ENCODE measurements at regions not wholly inside any gene's neighbourhood (a gene's known extent, or its start where the extent isn't known, plus 50 kb on each side); places are given as distances from the start of the nearest gene placed in this dataset.

GRCh38 chr9:36484124-36484523 lies 84.1 kb upstream of the RNF38 start:
- intact Hi-C loops (cut with DNase I), result no loop called here
- ATAC-seq (no peak), DNase-seq (no peak)
- H3K36me3 ChIP-seq (ENCODE audit: insufficient read depth in 1 of 2, low read depth in 1 of 2), result no peaks in the 10 kb centered on the region
- no peaks in the 10 kb centered on the region for H3K9me3 ChIP-seq
- WGBS, 3 donors, result 86 to 92% (median 88%) methylated on average over 3 of the region's 3 CpGs
- H3K27ac ChIP-seq, result no peak overlapping the region
- H3K4me1 ChIP-seq, result peaks cover 24% of the 10 kb centered on the region
- no peaks in the 10 kb centered on the region for H3K27me3 ChIP-seq (ENCODE audit: insufficient read depth in 3 of 3, low read length in 2 of 3)
- TF ChIP-seq CTCF (IDR thresholded peaks at IDR 0.05), result no peak
- H3K4me3 ChIP-seq, result no peak overlapping the region

GRCh38 chr9:36479101-36479500 lies 79.0 kb upstream of the RNF38 start:
- Histone ChIP-seq H3K4me3 (no peak overlapping the region), H3K36me3 (ENCODE audit: insufficient read depth in 1 of 2, low read depth in 1 of 2) (no peaks in the 10 kb centered on the region), H3K9me3 (no peaks in the 10 kb centered on the region), H3K27ac (no peak overlapping the region), H3K27me3 (ENCODE audit: insufficient read depth in 3 of 3, low read length in 2 of 3) (no peaks in the 10 kb centered on the region), H3K4me1 (peaks cover 2% of the 10 kb centered on the region)
- TF ChIP-seq CTCF (IDR thresholded peaks at IDR 0.05), result no peak
- no peak for ATAC-seq
- intact Hi-C loops (cut with DNase I), result no loop called here
- DNase-seq, result no peak
- WGBS, 3 donors, result 52 to 58% (median 53%) methylated on average over 4 of the region's 4 CpGs

- Histone ChIP-seq H3K36me3 (ENCODE audit: insufficient read depth in 1 of 2, low read depth in 1 of 2) (no peaks in the 10 kb centered on the region), H3K4me3 (peak overlapping the region; percentile 49), H3K9me3 (no peaks in the 10 kb centered on the region), H3K4me1 (peaks cover 3% of the 10 kb centered on the region), H3K27me3 (ENCODE audit: insufficient read depth in 3 of 3, low read length in 2 of 3) (no peaks in the 10 kb centered on the region), H3K27ac (peak overlapping the region; percentile 60)
- no peak for TF ChIP-seq CTCF (IDR thresholded peaks at IDR 0.05)
- DNase-seq, result no peak
- ATAC-seq, result no peak
- intact Hi-C loops (cut with DNase I), result no loop called here
- WGBS, 3 donors, result 51 to 67% (median 52%) methylated on average over 3 of the region's 3 CpGs
Observed at GRCh38 chr9:36471359-36471758, 71.3 kb upstream of the RNF38 start.

GRCh38 chr9:36470643-36471290 lies 70.7 kb upstream of the RNF38 start:
- Histone ChIP-seq H3K9me3 (no peaks in the 10 kb centered on the region), H3K36me3 (ENCODE audit: insufficient read depth in 1 of 2, low read depth in 1 of 2) (no peaks in the 10 kb centered on the region), H3K27ac (peak overlapping the region; percentile 60), H3K27me3 (ENCODE audit: insufficient read depth in 3 of 3, low read length in 2 of 3) (no peaks in the 10 kb centered on the region), H3K4me1 (peaks cover 3% of the 10 kb centered on the region), H3K4me3 (peak overlapping the region; percentile 49)
- TF ChIP-seq CTCF (IDR thresholded peaks at IDR 0.05), result no peak
- ATAC-seq, result peak in 1 of 4 donors; percentile 66
- 38 to 42% (median 39%) methylated on average over 7 of the region's 7 CpGs for whole genome bisulfite sequencing, 3 donors
- peak; percentile 57 to 59 for DNase-seq
- intact Hi-C loops (cut with DNase I), result no loop called here

- no peak for DNase-seq
Observed at GRCh38 chr9:36463467-36463866, 63.4 kb upstream of the RNF38 start.

More at GRCh38 chr9:36463467-36463866, 63.4 kb upstream of the RNF38 start:
- H3K4me3 ChIP-seq, result no peak overlapping the region
- no peak for TF ChIP-seq CTCF (IDR thresholded peaks at IDR 0.05)
- no peaks in the 10 kb centered on the region for H3K27me3 ChIP-seq (ENCODE audit: insufficient read depth in 3 of 3, low read length in 2 of 3)
- ATAC-seq, result no peak
- no peak overlapping the region for H3K27ac ChIP-seq
- H3K36me3 ChIP-seq (ENCODE audit: insufficient read depth in 1 of 2, low read depth in 1 of 2), result peaks cover 0 to under 1% of the 10 kb centered on the region in 2 donors
- H3K9me3 ChIP-seq, result no peaks in the 10 kb centered on the region
- intact Hi-C loops (cut with DNase I), result no loop called here
- WGBS, 3 donors, result 93 to 98% (median 93%) methylated on average over 2 of the region's 2 CpGs
- H3K4me1 ChIP-seq, result peaks cover 3% of the 10 kb centered on the region
